CD1c-positive myeloid dendritic cell (primary cell): ENCODE measurements at regions not wholly inside any gene's neighbourhood (a gene's known extent, or its start where the extent isn't known, plus 50 kb on each side); places are given as distances from the start of the nearest gene placed in this dataset.
A peak's percentile ranks its signal among the peaks of the same experiment; 100 is the strongest.

ENCODE experiments used
- DNase-seq: peaks from one replicate; pipeline ENCODE4 v3.0.0-alpha.2; 2016; ENCODE audit errors: extremely low spot score

- no peak for DNase-seq
These were observed 378.9 kb downstream of the DUSP10 start for GRCh38 chr1:221363039-221363438.

DNA sequence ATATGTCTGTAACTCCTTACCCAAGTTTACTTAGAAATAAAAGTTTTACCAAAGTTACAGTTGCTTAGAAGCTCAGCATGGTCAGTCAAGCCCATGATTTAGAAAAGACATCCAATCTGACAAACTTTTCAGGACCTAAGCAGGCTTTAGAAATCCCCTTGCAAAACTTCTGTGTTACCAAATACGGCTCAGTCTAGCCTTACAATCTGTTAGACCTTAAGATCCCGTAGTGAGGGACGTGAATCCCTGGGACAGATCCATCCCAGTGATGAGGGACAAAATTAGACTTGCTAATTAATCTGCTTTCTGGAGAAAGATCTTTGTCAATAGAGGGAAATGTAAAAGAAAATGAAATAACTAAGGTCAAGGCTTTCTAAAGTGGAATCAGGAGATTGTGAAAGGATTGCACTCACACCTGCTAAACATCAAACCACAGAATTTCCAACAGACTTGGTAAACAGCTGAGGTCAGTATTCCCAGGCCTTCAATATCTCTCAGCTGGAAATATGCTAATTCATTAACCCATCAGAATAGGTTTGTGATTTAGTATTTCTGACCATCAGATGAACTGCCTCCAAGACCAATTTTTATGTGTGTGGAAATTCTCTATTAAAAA is 375.3 kb downstream of the DUSP10 start:
- no peak for DNase-seq

- no peak for DNase-seq
These were observed 370.2 kb downstream of the DUSP10 start for GRCh38 chr1:221371705-221372104.

DNA sequence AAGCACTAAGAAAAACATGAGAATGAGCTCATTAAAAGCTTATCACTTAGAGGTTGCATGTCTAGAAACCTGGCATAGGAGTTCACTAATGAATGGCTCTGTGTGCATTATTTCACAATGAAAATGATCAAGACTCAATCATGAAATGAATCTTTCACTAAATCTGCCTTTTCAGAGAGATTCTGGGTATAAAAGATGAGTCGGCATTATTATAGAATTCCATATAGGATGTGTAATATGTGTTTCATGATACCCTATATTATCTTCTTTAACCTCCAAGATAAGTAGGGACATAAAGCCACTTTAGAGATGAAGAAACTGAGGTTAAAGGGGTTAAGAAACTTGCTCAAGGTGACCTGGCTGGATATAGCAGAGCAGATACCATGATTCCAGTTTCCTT is 368.1 kb downstream of the DUSP10 start:
- DNase-seq: no peak

GRCh38 chr1:221376286-221376685 is 365.6 kb downstream of the DUSP10 start:
- no peak for DNase-seq

GRCh38 chr1:221381910-221382623 is 359.8 kb downstream of the DUSP10 start:
- no peak for DNase-seq

GRCh38 chr1:221392453-221392852 is 349.4 kb downstream of the DUSP10 start:
- DNase-seq: no peak

DNA sequence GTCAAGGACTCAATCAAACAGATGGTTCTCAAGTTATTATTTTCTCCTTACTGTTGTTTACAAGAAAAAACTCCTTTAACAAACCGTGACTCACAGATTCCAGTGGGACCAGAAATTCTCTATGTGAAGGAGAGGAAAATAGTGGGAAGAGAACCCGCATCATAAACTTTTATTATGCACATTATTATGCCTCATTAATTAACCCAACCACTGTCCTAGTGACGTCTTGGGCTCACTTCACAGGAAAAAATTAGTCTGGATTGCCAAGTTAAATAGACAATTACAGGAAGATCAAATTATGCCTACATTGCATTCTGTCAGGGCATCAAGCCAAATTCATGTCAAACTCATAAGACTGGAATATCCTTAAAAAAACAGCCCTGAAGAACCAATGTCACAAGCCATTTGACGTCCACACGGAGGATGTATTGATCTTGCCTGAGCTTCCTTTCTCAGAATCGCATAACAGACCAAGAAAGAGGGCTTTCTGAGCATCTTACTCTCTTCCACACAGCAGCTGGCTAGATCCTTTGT is 347.8 kb downstream of the DUSP10 start:
- DNase-seq: no peak

- DNase-seq: no peak
These were observed 345.4 kb downstream of the DUSP10 start for GRCh38 chr1:221396526-221396925.

DNA sequence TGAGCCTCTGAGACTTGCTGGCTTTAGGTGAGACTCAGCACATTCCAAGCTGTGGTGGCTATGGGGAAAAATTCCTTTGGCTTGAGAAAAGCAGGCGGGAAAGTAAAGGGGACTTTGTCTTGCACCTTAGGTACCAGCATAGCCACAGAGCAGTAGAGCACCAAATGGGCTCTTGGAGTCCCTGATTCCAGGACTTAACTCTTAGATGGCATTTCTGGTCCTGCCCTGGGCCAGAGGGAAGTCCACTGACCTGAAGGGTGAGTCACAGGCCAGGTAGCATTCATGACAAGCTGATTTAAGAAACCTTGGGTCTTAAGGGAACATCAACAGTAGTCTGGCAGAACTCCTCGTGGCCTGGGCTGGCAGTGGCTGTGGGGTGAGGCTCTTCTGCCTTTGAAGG is 344.7 kb downstream of the DUSP10 start:
- DNase-seq: no peak

DNA sequence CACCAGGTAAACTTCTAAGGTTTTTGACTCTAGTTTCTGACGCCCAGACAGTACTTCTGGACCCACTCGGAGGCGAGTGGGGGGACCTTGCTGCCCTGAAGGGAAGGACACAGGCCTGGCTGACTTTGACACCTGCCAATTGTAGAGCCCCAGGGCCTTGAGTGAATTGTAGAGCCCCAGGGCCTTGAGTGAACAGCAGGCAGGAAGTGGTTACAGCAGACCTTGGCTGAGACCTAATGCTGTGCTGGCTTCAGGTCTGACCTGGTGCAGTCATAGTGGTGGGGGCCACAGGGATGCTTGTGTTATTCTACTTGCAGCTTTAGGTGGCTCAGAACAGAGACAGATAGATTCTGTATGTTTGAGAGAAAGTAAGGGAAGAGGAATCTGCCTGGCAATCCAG is 344.3 kb downstream of the DUSP10 start:
- no peak for DNase-seq

GRCh38 chr1:221405146-221405545 is 336.7 kb downstream of the DUSP10 start:
- no peak for DNase-seq

DNA sequence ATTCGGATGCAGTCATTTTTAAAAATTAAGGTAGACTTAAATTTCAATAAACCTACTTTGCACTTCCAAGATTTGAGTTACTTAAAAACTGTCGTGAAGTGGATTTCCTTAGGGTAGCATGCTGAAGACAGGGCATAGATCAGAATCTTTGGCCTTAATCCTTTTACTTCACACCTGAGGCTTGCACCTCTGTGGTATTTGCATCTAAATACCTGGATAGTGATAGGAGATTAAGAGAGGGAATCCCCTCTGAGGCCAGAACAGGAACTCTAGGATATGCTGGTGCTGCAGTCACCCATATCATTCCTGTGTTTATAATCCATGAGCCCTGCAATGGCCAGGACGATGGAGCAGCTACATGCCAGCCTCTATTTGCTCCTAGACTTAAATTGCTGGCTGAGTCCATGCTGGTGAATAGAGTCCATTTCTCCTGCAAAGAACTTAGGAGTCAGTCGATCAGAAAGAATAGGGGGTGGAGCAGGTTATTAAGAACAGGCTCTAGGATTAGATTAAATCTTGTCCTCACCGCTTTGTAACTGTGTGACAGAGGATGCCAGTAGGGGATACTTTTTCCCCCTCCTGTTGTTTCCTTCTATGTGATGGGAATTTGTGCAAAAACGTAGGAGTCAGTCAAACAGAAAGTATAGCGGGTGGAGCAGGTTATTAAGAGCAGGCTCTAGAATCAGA is 333.6 kb downstream of the DUSP10 start:
- DNase-seq: no peak

DNA sequence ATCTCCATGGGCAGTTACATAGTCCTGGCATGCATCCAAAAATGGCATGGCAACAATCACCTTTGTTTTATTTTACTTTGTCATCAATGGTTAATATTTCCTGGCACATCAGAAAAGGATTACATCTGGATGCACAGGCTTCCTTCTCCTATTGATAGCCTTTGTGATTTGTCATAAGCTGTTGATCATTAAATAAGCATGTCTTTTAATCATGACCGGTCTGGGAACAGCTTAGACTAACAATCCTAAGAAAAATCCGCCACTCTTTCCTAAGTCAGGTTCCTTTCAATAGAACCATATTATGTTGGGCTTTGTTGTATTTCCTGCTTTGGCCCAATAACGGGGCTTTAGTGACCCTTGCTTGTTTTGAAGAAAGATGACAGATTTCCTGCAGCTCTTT is 330.6 kb downstream of the DUSP10 start:
- no peak for DNase-seq

DNA sequence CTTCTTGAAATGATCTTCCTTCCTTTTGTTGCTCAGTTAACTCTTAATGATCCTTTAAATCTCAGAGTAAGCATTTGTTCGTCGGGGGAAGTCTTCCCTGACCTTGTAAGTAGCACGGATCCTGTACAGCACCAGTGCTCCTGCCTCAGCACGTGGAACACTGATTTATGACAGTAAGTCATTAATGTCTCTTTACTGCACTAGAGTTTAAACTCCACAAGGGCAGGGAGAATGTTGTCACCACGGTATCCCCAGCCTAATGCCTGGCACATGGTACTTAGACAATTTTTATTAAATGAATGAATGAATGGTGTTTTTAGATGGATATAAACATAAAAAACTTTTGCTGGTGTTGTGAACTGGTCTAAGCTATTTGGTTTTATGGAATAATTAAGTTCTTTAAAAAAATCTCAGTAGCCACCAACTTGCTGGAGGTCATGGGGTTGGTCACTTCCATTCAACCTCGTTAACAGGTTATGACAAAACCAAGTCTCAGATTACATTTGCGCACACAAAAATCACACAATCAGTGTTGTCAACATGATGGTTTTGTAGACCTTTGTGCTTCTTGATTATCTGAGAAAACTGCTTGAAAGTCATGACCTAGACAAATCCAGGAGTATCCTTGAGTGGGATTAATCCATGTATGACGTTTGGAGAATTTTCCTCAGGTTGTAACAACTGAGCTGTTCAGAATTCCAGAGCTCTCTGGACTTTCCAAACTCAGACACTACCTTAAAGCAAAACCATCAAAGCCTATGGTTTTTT is 326.9 kb downstream of the DUSP10 start:
- no peak for DNase-seq

- DNase-seq: no peak
These were observed 326.2 kb downstream of the DUSP10 start for GRCh38 chr1:221415651-221416050.

- DNase-seq: no peak
These were observed 325.7 kb downstream of the DUSP10 start for GRCh38 chr1:221416142-221416541.

DNA sequence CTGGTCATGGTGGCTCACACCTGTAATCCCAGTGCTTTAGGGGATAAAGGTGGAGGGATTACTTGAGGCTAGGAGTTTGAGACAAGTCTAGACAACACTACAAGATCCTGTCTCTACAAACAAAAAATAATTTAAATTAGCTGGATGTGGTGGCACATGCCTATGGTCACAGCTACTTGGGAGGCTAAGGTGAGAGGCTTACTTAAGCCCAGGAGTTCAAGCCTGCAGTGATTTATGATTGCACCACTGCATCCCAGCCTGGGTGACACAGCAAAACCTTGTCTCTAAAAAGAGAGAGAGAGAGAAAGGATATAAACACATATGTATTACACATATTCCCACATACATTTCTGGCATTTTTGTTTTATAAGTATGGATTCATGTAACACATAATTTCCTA is 325.2 kb downstream of the DUSP10 start:
- DNase-seq: no peak

GRCh38 chr1:221418346-221418745 is 323.5 kb downstream of the DUSP10 start:
- no peak for DNase-seq

GRCh38 chr1:221419513-221420095 is 322.3 kb downstream of the DUSP10 start:
- no peak for DNase-seq

DNA sequence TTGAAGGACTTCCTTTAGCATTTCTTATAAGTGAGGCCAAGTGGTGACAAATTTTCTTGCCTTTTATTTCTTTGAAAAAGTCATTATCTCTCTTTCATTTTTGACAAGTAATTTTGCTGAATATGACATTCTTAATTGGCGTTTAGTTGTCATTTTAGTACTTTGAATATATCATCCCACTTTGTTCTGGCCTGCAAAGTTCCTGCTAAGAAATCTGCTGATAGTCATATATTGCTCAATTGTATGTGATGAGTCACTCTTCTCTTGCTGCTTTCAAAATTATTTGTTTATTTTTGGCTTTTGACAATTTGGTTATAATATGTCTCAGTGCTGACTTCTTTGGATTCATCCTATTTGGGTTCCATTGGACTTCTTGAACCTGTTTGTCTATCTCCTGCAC is 312.6 kb downstream of the DUSP10 start:
- peak; percentile 52 for DNase-seq
